HK-2 (cell line): ENCODE measurements at regions not wholly inside any gene's neighbourhood (a gene's known extent, or its start where the extent isn't known, plus 50 kb on each side); places are given as distances from the start of the nearest gene placed in this dataset.
"Not testable (repeated sequence)": the region's sequence is repeated elsewhere in the genome, so short reads cannot be mapped to it uniquely, and the experiment has no call there.

Experiments used
- DNase-seq: peaks from one replicate; pipeline ENCODE4 v3.0.0-alpha.2; 2018; ENCODE audit not compliant: unreplicated experiment

- DNase-seq: no peak
These were observed 409.4 kb downstream of the SH2D4B start for GRCh38 chr10:80946957-80947726.

GRCh38 chr10:80949785-80950184 is 412.1 kb downstream of the SH2D4B start:
- DNase-seq: no peak

DNA sequence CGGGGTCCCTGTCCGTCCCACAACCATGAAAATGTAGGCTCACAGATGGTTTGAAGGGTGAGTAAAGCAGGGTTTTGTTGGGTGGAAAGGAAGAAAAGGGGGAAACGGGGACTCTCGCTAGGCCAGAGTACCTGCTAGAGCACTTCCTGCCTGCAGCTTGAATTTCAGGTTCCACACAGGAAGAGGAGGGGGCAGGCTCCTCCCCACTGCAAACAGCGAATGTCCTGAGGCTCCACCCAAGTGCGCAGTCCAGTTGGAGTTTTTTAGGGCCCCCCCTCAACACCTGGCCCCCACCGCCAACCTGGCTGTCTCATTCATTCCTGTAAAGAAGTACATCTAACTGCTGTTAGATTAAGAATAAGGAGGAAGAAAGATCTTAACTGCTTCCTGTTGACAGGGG is 414.7 kb downstream of the SH2D4B start:
- DNase-seq: no peak

DNA sequence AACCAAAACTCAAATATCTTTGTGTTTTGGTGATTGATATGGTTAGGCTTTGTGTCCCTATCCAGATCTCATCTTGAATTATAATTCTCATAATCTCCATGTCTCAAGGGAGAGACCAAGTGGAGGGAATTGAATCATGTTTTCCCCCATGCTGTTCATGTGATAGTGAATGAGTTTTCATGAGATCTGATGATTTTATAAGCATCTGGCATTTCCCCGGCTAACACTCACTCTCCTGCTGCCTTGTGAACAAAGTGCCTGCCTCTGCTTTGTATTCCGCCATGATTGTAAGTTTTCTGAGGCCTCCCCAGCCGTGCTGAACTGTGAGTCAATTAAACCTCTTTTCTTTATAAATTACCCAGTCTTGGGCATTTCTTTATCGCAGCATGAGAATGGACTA is 419.5 kb downstream of the SH2D4B start:
- no peak for DNase-seq

- DNase-seq: no peak
These were observed 426.5 kb downstream of the SH2D4B start for GRCh38 chr10:80964179-80964578.

DNA sequence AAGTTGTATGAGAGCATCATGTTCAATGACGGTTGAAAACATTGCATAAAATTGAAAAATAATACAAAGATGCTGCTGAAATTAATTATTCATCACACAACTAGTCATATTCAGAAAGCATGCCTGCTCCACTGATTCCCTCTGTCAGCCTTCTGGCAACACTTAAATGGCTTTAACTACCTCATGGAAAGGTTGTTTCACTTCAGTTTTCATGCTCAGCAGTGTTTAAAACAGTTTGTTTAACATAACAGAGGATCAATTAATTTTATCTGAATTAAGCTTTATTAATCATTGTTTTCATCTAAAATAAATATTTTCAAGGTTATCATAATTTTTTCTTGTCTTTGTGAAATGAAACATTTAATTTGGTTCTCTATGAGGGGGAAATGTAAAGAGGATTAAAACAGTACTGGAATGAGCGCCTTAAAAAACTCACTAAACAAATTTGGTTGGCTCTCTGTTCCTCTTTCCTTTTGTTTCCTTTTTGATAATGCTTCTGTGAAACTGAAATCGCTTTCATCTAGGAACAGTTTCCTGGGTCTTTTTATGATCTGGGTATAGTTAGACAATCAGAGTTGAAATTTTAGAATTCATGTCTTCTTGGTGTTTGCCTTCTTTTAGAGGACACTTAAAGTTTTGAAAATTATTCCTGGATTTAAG is 427.4 kb downstream of the SH2D4B start:
- no peak for DNase-seq

DNA sequence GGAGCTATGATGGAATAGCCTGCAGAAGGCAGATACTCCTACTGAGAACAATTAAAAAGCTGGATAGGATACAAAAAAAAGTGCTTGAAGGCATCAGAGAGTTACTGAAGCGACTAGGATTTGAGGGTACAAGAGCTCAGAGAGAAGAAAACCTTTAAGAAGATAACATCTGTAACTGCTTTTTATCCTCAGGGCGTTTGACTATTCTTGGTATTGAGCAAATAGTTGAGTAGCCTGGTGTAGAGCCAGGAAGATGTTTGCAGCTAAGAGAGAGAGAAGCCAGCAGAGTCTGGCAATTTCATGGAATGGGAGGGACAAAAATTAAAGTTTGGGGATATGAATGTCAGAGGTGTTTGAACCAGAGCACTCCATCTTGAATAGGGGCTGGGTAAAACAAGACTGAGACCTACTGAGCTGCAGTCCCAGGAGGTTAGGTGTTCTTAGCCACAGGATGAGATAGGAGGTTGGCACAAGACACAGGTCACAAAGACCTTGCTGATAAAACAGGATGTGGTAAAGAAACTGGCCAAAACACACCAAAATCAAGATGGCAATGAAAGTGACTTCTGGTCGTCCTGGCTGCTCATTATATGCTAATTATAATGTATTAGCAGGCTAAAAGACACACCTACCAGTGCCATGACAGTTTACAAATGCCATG is 428.8 kb downstream of the SH2D4B start:
- no peak for DNase-seq

- not testable (repeated sequence) for DNase-seq
These were observed 429.7 kb downstream of the SH2D4B start for GRCh38 chr10:80967357-80967756.

DNA sequence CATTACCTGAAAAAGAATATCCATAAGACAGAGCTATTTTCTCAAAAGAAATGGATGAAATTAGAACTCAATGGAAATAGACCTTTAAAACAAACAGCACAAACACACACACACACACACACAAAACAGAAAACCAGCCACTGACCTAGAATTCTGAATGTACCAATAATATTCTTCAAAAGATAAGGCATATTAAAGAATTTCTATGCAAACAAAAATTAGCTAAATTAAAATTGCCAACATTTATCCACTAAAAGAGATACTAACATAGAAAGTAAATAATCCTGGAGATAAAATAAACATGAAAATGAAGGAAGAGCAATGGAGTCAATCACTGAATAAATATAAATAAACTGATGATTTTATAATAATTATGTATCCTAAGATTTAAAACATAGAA is 431.2 kb downstream of the SH2D4B start:
- no peak for DNase-seq

- no peak for DNase-seq
These were observed 433.8 kb downstream of the SH2D4B start for GRCh38 chr10:80971461-80971860.

GRCh38 chr10:80976658-80977057 is 439.0 kb downstream of the SH2D4B start:
- no peak for DNase-seq

DNA sequence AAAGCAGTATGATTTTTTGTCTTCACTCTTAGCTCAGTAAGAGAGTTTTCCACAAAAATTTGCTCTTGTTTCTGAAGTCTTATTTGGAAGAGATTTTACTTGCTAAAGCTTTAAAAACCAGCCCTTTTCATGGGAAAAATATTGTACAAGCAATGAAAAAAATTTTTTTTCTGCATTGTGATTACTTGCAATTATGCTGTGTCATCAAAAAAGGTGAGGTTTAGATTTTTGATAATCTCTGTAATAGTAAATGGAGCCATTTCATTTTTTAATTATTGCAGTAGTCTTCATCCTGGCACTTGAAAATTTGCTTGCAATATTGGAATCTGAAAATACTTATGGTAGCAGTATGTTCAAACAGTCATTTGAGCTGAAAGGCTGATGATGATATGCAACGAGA is 447.4 kb downstream of the SH2D4B start:
- no peak for DNase-seq

GRCh38 chr10:80986596-80986995 is 448.9 kb downstream of the SH2D4B start:
- no peak for DNase-seq

DNA sequence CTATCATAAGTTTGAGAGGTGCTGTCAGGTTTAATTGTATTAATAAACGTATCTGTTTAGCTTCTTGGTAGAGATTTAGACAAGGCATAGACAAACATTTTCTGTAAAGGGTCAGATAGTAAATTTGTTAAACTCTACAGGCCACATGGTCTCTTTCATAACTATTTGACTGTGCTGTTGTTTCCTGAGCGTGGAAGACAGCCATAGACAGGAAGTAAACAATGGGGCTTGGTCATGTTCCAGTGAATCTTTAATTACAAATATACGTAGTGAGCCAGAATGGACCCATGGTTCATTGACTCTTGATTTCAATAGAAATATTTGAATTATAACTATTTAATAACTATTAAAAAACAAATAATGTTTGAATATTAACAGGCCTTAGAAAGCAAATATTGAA is 451.1 kb downstream of the SH2D4B start:
- DNase-seq: no peak

GRCh38 chr10:80996615-80997193 is 459.0 kb downstream of the SH2D4B start:
- DNase-seq: no peak

- DNase-seq: no peak
These were observed 463.1 kb downstream of the SH2D4B start for GRCh38 chr10:81000781-81001180.

GRCh38 chr10:81002382-81002781 is 464.7 kb downstream of the SH2D4B start:
- DNase-seq: no peak

GRCh38 chr10:81007872-81008271 is 470.2 kb downstream of the SH2D4B start:
- DNase-seq: no peak

GRCh38 chr10:81008726-81009125 is 471.0 kb downstream of the SH2D4B start:
- no peak for DNase-seq

DNA sequence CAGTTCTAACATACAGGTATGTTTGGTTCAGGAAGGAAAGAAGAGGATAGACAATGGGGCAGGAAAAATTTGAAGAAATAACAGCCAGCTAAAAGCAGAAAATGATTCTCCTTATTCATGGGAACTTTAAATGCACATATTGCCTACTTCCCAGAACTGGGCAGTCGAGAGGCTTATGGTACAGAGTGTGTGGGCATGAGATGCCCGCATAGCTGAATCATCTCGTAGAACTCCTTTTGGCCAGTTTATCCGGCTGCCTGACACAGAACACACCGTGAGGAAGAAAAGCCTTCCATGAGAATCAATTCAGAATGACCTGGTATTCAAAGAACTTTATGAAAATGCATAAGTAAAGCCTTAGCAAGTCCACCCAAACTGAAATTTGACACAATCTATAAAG is 471.6 kb downstream of the SH2D4B start:
- DNase-seq: no peak

DNA sequence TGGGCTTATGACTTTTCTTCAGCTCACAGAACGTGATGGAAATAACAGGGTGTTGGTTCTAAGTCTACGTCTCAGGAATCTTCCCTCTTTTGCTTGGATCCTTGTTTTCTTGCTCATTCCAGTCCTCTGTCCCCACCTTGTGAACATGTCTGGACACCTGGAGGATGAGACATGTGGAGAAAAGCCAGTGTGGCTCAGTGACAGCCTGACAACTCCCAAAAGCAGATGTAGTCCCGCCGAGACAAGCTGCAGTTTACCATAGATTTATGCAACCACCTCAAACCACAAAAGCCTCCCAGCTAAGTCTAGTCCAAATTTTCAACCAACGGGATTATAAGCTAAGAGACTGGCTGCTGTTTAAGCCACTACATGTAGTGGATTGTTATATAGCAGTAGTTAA is 476.1 kb downstream of the SH2D4B start:
- no peak for DNase-seq

DNA sequence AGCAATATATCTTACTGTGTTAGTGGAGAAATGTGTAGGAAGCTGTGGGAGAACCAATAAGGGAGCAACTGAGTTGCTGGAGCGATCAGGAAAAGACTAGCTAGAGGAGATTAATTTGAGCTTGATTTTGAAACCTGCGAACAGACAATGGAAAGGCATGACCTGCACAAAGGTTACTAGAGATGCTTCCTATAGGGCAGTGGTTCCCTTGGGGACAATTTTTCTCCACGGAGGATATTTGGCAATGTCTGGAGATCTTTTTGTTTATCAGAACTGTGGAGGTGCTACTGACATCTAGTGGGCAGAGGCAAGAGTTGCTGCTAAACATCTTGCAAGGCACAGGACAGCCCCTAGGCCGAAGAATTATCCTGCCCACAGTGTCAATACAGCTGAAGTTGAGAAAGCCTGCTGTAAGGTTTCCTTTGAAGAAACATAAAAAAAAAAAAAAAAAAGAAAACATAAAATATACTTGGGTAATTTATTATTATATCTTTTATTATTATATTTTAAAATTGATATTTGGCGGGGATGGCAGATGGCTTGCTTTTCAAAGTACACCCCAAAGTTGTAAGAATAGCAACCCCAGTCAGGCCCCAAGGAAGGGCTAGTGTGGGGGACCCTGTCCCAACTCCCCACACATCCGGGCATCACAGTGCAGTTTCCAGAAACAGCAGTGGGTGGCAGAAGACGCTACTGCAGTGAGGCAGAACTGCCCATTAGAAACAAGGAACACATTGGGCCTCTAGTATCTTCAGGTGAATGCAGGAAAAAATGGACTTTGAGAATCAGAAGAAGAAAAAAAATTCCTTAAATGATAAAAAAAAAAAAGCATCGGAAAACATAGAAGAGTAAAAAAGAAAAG is 481.6 kb downstream of the SH2D4B start:
- peak; percentile 14 for DNase-seq
